OCI-LY7 (cell line): ENCODE measurements at regions not wholly inside any gene's neighbourhood (a gene's known extent, or its start where the extent isn't known, plus 50 kb on each side); places are given as distances from the start of the nearest gene placed in this dataset.

Source experiments
- BruUV-seq: library from RNA; stranded (reverse); fragments of 400-500 nt; replicated peaks from 2 replicates; lab custom pipeline; 2021; lab: Mats Ljungman, UMichigan
- CTCF ChIA-PET: fragments of 300-600 bp; sonication (Branson Sonifier 250); formaldehyde crosslinking; loops from one replicate; lab custom pipeline; 2022; ENCODE audit warnings: antibody characterized with exemption; ENCODE audit not compliant: unreplicated experiment; lab: Charles Lee
- POLR2A ChIA-PET: fragments of 300-600 bp; sonication (Branson Sonifier 250); formaldehyde crosslinking; loops from one replicate; lab custom pipeline; 2022; ENCODE audit warnings: antibody characterized with exemption; lab: Charles Lee
- DNase-seq: peaks from one replicate; pipeline ENCODE4 v3.0.0-alpha.2; 2015; ENCODE audit warnings: low spot score
- H2AFZ ChIP-seq: fragments of 200-600 bp; sonication (generic), shearing (Covaris generic); 2 replicates; pipeline ENCODE4 v1.6.1; 2014; ENCODE audit warnings: mild to moderate bottlenecking, antibody characterized with exemption, low read length, moderate library complexity
- H3K27ac ChIP-seq: fragments of 200-600 bp; sonication (generic); 2 replicates; pipeline ENCODE4 v1.5.1; 2014; ENCODE audit warnings: mixed run types, low read depth, mild to moderate bottlenecking, moderate library complexity, low read length, inconsistent platforms; ENCODE audit not compliant: poor library complexity, severe bottlenecking
- H3K36me3 ChIP-seq: fragments of 200-600 bp; sonication (generic); 2 replicates; pipeline ENCODE4 v1.6.1; 2014; ENCODE audit warnings: mild to moderate bottlenecking, antibody characterized with exemption, low read length, moderate library complexity, mixed read lengths; ENCODE audit not compliant: insufficient read depth
- H3K4me1 ChIP-seq: fragments of 200-600 bp; sonication (generic); 2 replicates; pipeline ENCODE4 v1.5.1; 2014; ENCODE audit warnings: mild to moderate bottlenecking, low read length; ENCODE audit not compliant: insufficient read depth, poor library complexity, severe bottlenecking
- H3K4me2 ChIP-seq: fragments of 200-600 bp; sonication (generic); 2 replicates; pipeline ENCODE4 v1.6.1; 2014; ENCODE audit warnings: mild to moderate bottlenecking, low read length
- H3K4me3 ChIP-seq: fragments of 200-600 bp; sonication (generic); 2 replicates; pipeline ENCODE4 v1.5.1; 2014; ENCODE audit warnings: mild to moderate bottlenecking, low read depth, low read length; ENCODE audit not compliant: poor library complexity, severe bottlenecking
- H3K79me2 ChIP-seq: fragments of 200-600 bp; sonication (generic); 2 replicates; pipeline ENCODE4 v1.6.1; 2016; ENCODE audit warnings: low read depth, mild to moderate bottlenecking, low read length, moderate library complexity, mixed read lengths; ENCODE audit not compliant: insufficient read depth
- H3K9me2 ChIP-seq: fragments of 200-600 bp; sonication (generic); 2 replicates; pipeline ENCODE4 v1.6.1; 2016; ENCODE audit warnings: mild to moderate bottlenecking, low read length, mixed read lengths; ENCODE audit not compliant: insufficient read depth
- H3K9me3 ChIP-seq: fragments of 200-600 bp; sonication (generic); 2 replicates; pipeline ENCODE4 v1.6.1; 2014; ENCODE audit warnings: mild to moderate bottlenecking, mixed run types, low read length, mixed read lengths
- H4K20me1 ChIP-seq: fragments of 200-600 bp; sonication (generic); 2 replicates; pipeline ENCODE4 v1.6.1; 2014; ENCODE audit warnings: mild to moderate bottlenecking, antibody characterized with exemption, low read length, moderate library complexity, mixed read lengths; ENCODE audit not compliant: insufficient read depth
- CTCF ChIP-seq: fragments of 200-600 bp; sonication (generic); conservative IDR thresholded peaks from 2 replicates; pipeline ENCODE4 v1.5.1; 2014; ENCODE audit warnings: mild to moderate bottlenecking, antibody characterized with exemption, low read length, moderate library complexity, mixed read lengths
- EZH2phosphoT487 ChIP-seq: fragments of 200-600 bp; sonication (generic); IDR thresholded peaks from 2 replicates; pipeline ENCODE4 v1.6.1; 2018; ENCODE audit warnings: low read depth, borderline replicate concordance, mild to moderate bottlenecking, mixed run types, antibody characterized with exemption, low read length, moderate library complexity, mixed read lengths
- intact Hi-C: fragments of 100-400 bp; cut with micrococcal nuclease; formaldehyde crosslinking; loops from one replicate; pipeline ENCODE4 v1.10.0; 2022; ENCODE audit not compliant: unreplicated experiment

DNA sequence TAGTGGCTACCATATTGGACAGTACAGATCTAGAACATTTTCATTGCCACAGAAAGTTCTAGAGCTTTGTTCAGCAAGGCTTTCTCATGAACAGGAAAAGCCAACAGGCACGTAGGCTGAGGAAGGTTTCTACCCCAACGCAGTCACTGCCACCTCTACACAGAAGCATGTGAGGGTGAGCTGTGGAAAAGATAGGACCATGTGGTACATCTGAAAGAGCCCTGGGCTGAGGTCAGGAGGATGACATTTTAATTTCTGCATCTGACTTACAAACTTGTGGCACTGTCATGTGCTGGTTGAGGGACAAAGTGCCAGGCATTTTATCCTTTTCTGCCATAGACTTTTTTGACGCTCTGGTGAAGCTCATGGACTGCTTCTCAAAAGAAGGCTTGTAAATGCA lies 454.2 kb downstream of the BCOR start:
- H4K20me1 ChIP-seq, result no peaks in the 10 kb centered on the region
- intact Hi-C loops, result no loop called here
- TF ChIP-seq CTCF, result no peak
- no peak for TF ChIP-seq EZH2phosphoT487
- H3K79me2 ChIP-seq, result no peaks in the 10 kb centered on the region
- DNase-seq, result no peak
- no peak overlapping the region for H3K4me2 ChIP-seq
- no peaks in the 10 kb centered on the region for H3K4me1 ChIP-seq
- ChIA-PET POLR2A (no interaction called here), CTCF (no interaction called here)
- H3K9me3 ChIP-seq, result no peaks in the 10 kb centered on the region
- no TSS peak for BruUV-seq
- H3K36me3 ChIP-seq, result no peaks in the 10 kb centered on the region
- H3K27ac ChIP-seq, result no peak overlapping the region
- no peak overlapping the region for H3K4me3 ChIP-seq
- no peaks in the 10 kb centered on the region for H3K9me2 ChIP-seq
- no peak overlapping the region for H2AFZ ChIP-seq

GRCh38 chrX:39645178-39645895 lies 452.4 kb downstream of the BCOR start:
- CTCF ChIA-PET, result no interaction called here
- DNase-seq, result no peak
- H2AFZ ChIP-seq, result no peak overlapping the region

More at GRCh38 chrX:39645178-39645895, 452.4 kb downstream of the BCOR start:
- H3K9me2 ChIP-seq, result no peaks in the 10 kb centered on the region
- no peaks in the 10 kb centered on the region for H3K9me3 ChIP-seq
- no peaks in the 10 kb centered on the region for H4K20me1 ChIP-seq
- intact Hi-C loops, result no loop called here
- POLR2A ChIA-PET, result no interaction called here
- no peak overlapping the region for H3K4me2 ChIP-seq
- no peaks in the 10 kb centered on the region for H3K36me3 ChIP-seq
- TF ChIP-seq EZH2phosphoT487, result no peak
- no peak for TF ChIP-seq CTCF
- no peaks in the 10 kb centered on the region for H3K79me2 ChIP-seq
- H3K4me3 ChIP-seq, result no peak overlapping the region
- no TSS peak for BruUV-seq
- H3K4me1 ChIP-seq, result no peaks in the 10 kb centered on the region
- H3K27ac ChIP-seq, result no peak overlapping the region
